HG02885 (cell line): ENCODE measurements at regions not wholly inside any gene's neighbourhood (a gene's known extent, or its start where the extent isn't known, plus 50 kb on each side); places are given as distances from the start of the nearest gene placed in this dataset.
"Not testable (repeated sequence)": the region's sequence is repeated elsewhere in the genome, so short reads cannot be mapped to it uniquely, and the experiment has no call there.

ENCODE experiments used
- ATAC-seq: cut with Tn5 transposase; IDR thresholded peaks from one replicate; pipeline ENCODE4 v1.9.1; 2021; ENCODE audit warnings: mild to moderate bottlenecking; ENCODE audit not compliant: unreplicated experiment, poor library complexity

DNA sequence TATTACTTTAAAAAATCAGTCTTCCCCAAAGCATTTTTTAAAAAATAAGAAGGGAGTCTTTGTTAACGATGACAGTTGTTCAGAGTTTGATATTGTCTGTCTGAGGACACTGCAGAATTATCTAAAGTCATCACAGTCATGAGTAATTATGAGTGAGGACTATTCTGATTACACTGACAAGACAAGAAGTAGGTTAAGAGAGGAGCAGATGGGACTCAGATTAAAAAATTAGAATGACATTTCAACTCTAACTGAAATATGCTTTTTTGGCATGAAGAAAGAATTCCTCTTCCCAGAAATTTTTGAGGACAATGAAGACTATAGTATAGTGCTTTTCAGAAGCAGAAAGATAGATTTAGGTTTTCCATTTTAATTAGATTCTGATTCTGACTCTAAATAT is 456.5 kb downstream of the EPHA7 start:
- no peak for ATAC-seq

DNA sequence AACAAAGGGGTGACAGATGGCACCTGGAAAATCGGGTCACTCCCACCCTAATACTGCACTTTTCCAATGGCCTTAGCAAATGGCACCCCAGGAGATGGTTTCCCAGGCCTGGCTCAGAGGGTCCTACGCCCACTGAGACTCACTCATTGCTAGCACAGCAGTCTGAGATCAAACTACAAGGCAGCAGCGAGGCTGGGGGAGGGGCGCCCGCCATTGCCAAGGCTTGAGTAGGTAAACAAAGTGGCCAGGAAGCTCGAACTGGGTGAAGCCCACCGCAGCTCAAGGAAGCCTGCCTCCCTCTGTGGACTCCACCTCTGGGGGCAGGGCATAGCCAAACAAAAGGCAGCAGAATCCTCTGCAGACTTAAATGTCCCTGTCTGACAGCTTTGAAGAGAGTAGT is 467.2 kb downstream of the EPHA7 start:
- ATAC-seq, result not testable (repeated sequence)

DNA sequence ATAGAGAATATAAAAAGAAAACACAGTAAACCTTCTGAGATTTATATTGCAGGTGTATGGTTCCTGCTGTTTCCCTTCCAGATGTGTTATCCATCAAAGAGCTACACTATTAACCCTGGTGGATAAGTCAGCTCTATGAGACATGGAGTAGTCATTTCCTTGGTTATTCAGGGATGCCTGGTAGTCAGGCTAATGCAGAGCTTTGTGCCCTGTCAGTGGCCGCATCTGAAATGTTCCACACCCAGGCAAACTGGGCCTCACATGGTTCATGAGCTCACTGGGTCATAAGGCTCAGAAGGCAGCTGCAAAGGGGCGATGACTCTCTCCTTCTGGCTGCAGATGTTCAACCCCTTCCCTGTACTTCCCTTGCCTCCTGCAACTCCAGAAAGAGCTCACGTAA is 473.6 kb downstream of the EPHA7 start:
- no peak for ATAC-seq

DNA sequence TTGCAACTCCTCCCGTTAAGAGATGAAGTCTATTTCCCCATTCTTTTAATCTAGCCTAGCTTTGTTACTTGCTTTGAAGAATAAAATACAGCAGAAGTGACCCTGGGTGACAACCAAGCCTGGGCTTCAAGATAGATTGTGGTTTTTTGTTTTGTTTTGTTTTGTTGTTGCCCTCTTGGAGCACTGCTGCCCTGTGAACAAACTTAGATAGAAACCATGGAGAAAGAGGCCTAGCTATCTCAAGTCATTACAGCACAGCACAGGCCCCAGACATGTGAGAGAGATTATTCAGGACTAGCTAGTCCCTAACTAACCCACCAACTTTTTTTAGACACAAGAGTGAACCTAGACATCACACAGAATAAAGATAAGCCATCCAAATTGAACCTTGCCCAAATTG is 475.2 kb downstream of the EPHA7 start:
- no peak for ATAC-seq

DNA sequence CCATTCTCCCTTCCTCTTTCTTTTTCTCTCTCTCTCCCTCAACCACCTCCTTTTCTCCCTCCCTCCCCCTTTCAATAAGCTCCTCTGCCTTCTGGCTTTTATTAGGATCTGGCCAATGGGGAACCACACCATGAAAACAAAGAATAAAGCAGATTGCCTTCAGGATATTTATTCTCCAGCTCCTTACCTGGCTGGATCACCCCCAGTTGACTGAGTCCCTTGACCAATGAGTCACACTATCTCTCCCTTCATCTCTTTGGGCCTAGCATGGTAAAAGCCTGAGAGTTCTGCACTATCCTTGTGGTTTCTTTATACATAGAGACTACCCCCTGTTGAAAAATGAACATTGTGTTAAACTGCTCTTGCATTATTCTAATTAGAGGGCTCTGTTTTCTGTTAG is 476.8 kb downstream of the EPHA7 start:
- no peak for ATAC-seq

GRCh38 chr6:92934625-92935024 is 484.7 kb downstream of the EPHA7 start:
- ATAC-seq, result no peak

GRCh38 chr6:92930171-92930570 is 489.2 kb downstream of the EPHA7 start:
- no peak for ATAC-seq

GRCh38 chr6:92922216-92922806 is 497.0 kb downstream of the EPHA7 start:
- no peak for ATAC-seq

DNA sequence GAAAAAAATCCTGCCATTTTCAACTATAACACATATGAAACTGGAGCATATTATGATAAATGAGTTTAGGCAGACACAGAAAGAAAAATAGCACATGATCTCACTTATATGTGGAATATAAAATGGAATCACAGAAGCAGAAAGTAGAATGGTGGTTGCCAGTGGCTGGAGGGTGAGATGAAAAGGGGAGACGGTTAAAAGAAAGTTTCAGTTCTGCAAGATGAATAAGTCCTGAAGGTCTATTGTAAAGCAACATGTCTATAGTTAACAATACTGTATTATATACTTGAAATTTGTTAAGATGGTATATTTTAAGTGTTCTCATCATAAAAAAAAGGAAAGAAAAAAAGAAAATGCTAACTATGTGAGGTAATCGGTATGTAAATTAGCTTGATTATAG is 503.9 kb downstream of the EPHA7 start:
- no peak for ATAC-seq

GRCh38 chr6:92911301-92911700 is 508.1 kb downstream of the EPHA7 start:
- ATAC-seq, result no peak

- no peak for ATAC-seq
These were observed 508.7 kb downstream of the EPHA7 start for GRCh38 chr6:92910646-92911045.

- ATAC-seq, result no peak
These were observed 513.0 kb downstream of the EPHA7 start for GRCh38 chr6:92906385-92906784.

GRCh38 chr6:92893741-92894140 is 525.6 kb downstream of the EPHA7 start:
- ATAC-seq, result no peak

DNA sequence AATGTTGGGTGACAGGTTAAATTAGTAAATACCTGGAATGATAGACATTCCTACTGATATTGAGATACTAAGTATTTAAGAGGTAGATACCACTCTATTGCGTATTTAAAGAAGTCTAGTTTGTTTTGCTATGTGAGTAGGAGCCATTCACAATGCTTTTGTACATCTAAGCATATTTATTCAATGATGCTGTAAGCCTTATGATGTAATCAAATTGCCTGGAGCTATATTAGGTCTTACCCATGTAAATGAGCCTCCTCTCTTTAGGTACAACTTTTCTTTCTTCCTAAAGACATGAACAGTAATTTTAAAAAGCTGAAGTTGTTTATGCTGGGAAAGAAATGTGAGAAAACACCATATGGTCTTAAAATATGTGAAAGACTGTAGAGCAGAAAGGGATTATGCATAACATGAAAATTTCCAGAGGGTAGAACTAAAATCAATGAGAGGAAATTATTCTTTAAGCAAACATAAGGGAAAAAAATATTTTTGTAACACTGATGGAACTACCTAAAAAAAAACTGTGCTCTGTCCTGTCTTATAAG is 526.7 kb downstream of the EPHA7 start:
- ATAC-seq, result no peak

- no peak for ATAC-seq
These were observed 531.0 kb downstream of the EPHA7 start for GRCh38 chr6:92888316-92888715.

DNA sequence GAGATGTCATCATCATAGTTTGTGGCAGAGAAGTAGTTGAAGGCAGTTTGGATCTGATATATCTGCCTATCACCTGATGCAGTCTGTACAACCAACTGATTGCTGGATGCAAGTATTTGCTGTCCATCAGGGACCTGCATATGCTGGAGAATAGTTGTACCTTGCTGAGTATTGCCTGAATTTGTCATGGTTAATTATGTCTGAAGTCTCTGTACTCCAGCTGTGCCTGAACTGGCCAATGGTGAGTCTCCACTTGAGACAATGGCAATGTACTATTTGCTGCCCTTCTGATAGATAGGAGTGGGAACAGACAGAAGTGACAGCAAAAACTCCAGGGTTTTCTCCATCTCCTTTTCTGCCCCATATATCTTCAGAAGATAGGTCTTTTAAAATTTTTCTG is 531.5 kb downstream of the EPHA7 start:
- ATAC-seq, result no peak

DNA sequence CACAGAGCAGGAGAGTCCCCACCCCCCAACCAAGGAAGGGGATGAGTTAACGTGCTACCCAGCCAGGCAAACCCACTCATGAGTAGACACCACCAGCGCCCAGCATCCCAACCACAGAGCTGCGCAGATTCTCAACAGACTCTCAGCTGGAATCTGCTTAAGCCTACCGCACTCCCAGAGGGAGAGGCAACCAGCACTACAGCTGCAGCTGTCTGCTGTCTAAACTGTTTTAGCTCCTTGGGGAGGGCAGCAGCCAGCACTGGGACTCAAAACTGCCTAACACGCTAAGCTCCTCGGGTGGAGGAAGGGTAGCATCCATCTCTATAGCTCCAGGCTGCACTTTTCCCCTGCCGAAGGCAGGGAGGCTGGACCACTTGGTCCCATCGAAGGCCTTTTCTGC is 539.8 kb downstream of the EPHA7 start:
- ATAC-seq, result no peak

DNA sequence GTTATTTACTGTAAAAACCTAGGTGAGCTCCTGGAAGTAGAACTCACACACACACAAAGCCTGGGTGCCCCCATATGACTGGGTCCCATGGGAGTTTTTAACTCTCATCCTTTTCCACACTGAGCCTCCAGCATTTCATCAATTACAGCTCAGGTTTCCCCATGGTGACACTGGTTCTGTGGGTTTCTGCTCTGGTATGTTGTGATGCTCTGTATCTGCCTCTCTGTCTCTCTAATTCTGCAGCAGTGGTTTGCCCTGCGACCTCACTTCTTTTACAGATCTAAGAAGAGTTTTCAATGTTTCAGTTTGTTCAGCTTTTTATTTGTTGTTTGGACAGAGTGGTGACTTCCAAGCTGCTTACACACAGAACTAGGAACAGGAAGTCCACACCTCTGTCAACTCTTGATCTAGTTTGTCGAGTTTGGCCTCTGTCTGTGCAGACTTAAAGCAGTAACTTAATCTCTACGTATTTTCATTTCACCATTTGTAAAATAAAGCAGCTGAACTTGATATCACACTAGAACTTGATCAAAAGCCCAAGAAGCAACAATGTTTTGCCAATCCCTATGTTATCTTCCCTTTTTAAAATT is 554.3 kb downstream of the EPHA7 start:
- no peak for ATAC-seq

DNA sequence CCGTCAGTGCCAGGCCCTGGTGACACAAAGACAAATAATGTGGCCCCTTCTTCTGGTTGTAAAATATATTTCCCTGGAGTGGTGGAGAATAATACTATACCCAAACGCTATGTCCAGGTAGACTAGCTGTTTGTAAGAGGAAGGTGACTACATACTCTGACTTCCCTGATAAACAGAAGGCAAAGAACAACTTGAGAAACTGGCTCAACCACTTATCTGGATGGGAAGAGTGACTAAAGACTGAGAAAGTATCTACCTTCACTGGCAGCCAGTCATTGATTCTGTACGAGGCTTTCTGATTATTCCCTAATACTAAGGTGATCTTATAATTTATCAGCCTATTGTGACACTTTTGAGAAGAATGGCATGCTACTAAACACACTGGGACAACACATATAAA is 569.7 kb downstream of the EPHA7 start:
- ATAC-seq, result no peak

- ATAC-seq, result no peak
These were observed 570.5 kb downstream of the EPHA7 start for GRCh38 chr6:92848901-92849300.

GRCh38 chr6:92848459-92848858 is 570.9 kb downstream of the EPHA7 start:
- no peak for ATAC-seq

DNA sequence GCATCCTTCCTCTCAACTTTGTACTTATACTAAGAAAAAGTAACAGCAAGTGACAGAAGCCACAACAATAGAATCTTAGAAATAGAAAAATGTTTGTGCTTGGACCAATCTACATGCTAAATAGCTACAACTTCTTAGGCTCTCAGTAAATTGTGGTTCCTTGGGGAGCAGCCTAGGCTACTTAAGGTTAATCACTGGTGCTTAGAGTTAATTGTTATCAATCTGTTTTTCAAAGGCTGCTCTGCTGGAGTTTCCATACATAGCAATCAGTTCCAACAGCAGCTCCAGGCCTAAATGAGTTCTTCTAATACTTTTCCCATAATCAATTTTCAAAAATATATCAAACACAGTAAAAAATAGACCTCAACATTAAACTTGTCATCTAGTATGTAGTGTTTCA is 571.4 kb downstream of the EPHA7 start:
- no peak for ATAC-seq
